DOHH2 (cell line): ENCODE measurements at regions not wholly inside any gene's neighbourhood (a gene's known extent, or its start where the extent isn't known, plus 50 kb on each side); places are given as distances from the start of the nearest gene placed in this dataset.

ENCODE experiments used
- EZH2phosphoT487 ChIP-seq: fragments of 200-600 bp; sonication (generic); IDR thresholded peaks from 2 replicates; pipeline ENCODE4 v1.6.1; 2017; ENCODE audit warnings: borderline replicate concordance, mild to moderate bottlenecking, antibody characterized with exemption, low read length, moderate library complexity, mixed read lengths
- TF ChIP-seq, protein P1 (sequence below): fragments of 200-600 bp; sonication (generic); IDR thresholded peaks from one replicate; pipeline ENCODE4 v1.5.1; 2014; ENCODE audit warnings: antibody characterized with exemption, mild to moderate bottlenecking, low read depth, low read length; ENCODE audit not compliant: poor library complexity, severe bottlenecking

DNA sequence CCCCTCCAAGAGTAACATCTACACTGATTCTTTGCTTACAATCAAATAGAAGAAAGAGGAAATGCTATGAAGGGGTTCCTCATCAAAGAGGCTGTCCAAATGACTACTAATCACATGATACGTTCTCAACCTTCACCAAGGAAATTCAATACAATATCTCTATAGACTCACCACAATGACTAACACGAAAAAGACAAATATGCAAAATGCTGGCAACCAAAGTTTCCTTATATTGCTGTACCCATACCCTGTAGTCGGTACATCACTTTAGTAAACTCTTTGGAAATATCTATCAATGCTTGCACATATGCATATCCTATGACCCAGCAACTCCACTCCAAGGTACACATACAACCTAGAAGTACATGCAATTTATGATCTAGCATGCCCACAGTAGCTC is 1296.6 kb downstream of the AACS start:
- TF ChIP-seq, protein P1, sequence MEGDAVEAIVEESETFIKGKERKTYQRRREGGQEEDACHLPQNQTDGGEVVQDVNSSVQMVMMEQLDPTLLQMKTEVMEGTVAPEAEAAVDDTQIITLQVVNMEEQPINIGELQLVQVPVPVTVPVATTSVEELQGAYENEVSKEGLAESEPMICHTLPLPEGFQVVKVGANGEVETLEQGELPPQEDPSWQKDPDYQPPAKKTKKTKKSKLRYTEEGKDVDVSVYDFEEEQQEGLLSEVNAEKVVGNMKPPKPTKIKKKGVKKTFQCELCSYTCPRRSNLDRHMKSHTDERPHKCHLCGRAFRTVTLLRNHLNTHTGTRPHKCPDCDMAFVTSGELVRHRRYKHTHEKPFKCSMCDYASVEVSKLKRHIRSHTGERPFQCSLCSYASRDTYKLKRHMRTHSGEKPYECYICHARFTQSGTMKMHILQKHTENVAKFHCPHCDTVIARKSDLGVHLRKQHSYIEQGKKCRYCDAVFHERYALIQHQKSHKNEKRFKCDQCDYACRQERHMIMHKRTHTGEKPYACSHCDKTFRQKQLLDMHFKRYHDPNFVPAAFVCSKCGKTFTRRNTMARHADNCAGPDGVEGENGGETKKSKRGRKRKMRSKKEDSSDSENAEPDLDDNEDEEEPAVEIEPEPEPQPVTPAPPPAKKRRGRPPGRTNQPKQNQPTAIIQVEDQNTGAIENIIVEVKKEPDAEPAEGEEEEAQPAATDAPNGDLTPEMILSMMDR = no peak
- TF ChIP-seq EZH2phosphoT487 = no peak
